ENCODE measurements at regions not wholly inside any gene's neighbourhood (a gene's known extent, or its start where the extent isn't known, plus 50 kb on each side); places are given as distances from the start of the nearest gene placed in this dataset.

- TF ChIP-seq, protein P1, sequence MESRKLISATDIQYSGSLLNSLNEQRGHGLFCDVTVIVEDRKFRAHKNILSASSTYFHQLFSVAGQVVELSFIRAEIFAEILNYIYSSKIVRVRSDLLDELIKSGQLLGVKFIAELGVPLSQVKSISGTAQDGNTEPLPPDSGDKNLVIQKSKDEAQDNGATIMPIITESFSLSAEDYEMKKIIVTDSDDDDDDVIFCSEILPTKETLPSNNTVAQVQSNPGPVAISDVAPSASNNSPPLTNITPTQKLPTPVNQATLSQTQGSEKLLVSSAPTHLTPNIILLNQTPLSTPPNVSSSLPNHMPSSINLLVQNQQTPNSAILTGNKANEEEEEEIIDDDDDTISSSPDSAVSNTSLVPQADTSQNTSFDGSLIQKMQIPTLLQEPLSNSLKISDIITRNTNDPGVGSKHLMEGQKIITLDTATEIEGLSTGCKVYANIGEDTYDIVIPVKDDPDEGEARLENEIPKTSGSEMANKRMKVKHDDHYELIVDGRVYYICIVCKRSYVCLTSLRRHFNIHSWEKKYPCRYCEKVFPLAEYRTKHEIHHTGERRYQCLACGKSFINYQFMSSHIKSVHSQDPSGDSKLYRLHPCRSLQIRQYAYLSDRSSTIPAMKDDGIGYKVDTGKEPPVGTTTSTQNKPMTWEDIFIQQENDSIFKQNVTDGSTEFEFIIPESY (CRISPR knock-in tag; IDR thresholded peaks at IDR 0.05) = no peak
- no peak for TF ChIP-seq TAF7 (tag; IDR thresholded peaks at IDR 0.05)
- TF ChIP-seq FIP1L1 (IDR thresholded peaks at IDR 0.05; ENCODE audit: low read depth, low read length, poor library complexity, severe bottlenecking) = no peak
- TF ChIP-seq GABPB2 (CRISPR knock-in tag; conservative IDR thresholded peaks at IDR 0.05) = no peak
- no peak for TF ChIP-seq CBX1 (IDR thresholded peaks at IDR 0.05; ENCODE audit: low read depth)
- TF ChIP-seq MAZ (CRISPR knock-in tag; conservative IDR thresholded peaks at IDR 0.05 in 1 of 2, IDR thresholded peaks at IDR 0.05 in 1 of 2) = no peak
- TF ChIP-seq, protein P2, sequence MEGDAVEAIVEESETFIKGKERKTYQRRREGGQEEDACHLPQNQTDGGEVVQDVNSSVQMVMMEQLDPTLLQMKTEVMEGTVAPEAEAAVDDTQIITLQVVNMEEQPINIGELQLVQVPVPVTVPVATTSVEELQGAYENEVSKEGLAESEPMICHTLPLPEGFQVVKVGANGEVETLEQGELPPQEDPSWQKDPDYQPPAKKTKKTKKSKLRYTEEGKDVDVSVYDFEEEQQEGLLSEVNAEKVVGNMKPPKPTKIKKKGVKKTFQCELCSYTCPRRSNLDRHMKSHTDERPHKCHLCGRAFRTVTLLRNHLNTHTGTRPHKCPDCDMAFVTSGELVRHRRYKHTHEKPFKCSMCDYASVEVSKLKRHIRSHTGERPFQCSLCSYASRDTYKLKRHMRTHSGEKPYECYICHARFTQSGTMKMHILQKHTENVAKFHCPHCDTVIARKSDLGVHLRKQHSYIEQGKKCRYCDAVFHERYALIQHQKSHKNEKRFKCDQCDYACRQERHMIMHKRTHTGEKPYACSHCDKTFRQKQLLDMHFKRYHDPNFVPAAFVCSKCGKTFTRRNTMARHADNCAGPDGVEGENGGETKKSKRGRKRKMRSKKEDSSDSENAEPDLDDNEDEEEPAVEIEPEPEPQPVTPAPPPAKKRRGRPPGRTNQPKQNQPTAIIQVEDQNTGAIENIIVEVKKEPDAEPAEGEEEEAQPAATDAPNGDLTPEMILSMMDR (IDR thresholded peaks at IDR 0.05 in 2 of 3, conservative IDR thresholded peaks at IDR 0.05 in 1 of 3; ENCODE audit: insufficient read depth in 2 of 3, low read depth in 1 of 3, low read length in 3 of 3) = no peak
- no peak for TF ChIP-seq ELF2 (CRISPR knock-in tag; IDR thresholded peaks at IDR 0.05)
- TF ChIP-seq ATF6 (CRISPR knock-in tag; IDR thresholded peaks at IDR 0.05) = no peak
Measured at GRCh38 chr2:128690431-128690830, 371.8 kb upstream of the HS6ST1 start.
